AG10803 (cell line): ENCODE measurements at regions not wholly inside any gene's neighbourhood (a gene's known extent, or its start where the extent isn't known, plus 50 kb on each side); places are given as distances from the start of the nearest gene placed in this dataset.

ENCODE experiments used
- DNase-seq: peaks from one replicate; pipeline ENCODE4 v3.0.0; 2010; ENCODE audit warnings: low read depth
- H3K4me3 ChIP-seq: 2 replicates; pipeline ENCODE4 v1.5.1; 2011; ENCODE audit warnings: mild to moderate bottlenecking, low read length, control low read depth
- CTCF ChIP-seq: conservative IDR thresholded peaks from 2 replicates; pipeline ENCODE4 v1.5.1; 2011; ENCODE audit warnings: mild to moderate bottlenecking, low read length, control low read depth, inconsistent platforms

DNA sequence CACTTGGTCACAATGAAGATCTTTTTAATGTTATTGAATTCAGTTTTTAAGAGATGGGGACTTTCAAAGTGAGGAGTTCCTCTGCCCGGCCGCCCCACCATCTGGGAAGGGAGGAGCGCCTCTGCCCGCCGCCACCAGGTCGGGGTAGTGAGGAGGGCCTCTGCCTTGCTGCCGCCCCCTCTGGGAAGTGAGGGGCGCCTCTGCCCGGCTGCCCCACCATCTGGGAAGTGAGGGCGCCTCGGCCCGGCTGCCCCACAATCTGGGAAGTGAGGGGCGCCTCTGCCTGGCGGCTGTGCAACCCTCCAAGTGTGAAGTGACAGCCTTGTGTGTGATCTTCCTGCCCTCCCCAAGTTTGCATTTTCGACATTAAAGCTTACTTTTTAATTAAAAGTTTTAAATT is 899.3 kb downstream of the TRIB2 start:
- no peak for TF ChIP-seq CTCF
- DNase-seq: no peak
- no peak overlapping the region for H3K4me3 ChIP-seq

DNA sequence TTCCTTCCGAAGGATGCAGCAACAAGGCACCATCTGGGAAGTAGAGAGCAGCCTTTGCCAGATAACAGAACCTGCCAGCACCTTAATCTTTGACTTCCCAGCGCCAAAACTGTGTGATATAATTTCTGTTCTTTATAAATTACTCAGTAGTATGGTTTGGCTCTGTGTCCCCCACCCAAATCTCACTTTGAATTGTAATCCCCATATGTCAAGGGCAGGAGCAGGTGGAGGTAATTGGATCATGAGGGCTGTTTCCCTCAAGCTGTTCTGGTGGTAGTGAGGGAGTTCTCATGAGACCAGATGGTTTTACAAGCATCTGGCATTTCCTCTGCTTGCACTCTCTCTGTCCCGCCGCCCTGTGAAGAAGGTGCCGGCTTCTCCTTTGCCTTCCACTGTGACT is 899.9 kb downstream of the TRIB2 start:
- no peak overlapping the region for H3K4me3 ChIP-seq
- no peak for TF ChIP-seq CTCF
- DNase-seq: no peak

DNA sequence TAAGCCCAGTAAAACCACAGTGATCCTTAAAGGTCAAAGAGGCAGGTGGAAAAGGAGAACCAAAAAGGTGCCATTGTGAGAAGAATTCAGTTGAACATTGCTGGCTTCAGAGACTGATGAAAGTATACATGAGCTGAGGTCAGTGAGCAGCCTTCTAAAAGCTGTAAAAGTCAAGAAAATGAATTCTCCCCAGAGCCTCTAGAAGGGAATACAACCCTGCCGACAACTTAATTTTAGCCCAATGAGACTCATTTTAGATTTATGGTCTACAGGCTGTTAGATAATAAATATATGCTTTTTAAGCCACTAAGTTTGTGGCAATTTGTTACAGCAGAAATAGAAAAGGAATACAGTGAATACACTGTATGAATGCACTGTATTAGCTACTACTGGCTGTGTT is 911.4 kb downstream of the TRIB2 start:
- DNase-seq: no peak
- no peak overlapping the region for H3K4me3 ChIP-seq

DNA sequence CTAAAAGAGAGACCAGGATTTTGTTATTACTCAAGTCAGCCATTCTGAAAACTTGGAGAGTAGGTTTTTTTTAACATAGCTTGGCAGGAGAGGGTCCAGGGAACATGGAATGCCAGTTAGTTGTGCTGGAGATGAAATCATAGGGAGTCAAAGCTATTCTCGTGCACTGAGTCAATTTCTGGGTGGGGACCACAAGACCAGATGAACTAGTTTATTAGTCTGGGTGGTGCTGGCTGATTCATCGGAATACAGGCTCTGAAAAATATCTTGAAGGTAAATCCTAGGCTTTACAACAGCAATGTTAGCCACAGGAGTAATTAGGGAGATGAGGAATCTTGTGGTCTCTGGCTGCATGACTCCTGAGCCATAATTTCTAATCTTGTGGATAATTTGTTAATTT is 921.4 kb downstream of the TRIB2 start:
- TF ChIP-seq CTCF: no peak
- DNase-seq: peak; percentile 5
- no peak overlapping the region for H3K4me3 ChIP-seq

More for the DNA sequence above, 911.4 kb downstream of the TRIB2 start:
- TF ChIP-seq CTCF: no peak

DNA sequence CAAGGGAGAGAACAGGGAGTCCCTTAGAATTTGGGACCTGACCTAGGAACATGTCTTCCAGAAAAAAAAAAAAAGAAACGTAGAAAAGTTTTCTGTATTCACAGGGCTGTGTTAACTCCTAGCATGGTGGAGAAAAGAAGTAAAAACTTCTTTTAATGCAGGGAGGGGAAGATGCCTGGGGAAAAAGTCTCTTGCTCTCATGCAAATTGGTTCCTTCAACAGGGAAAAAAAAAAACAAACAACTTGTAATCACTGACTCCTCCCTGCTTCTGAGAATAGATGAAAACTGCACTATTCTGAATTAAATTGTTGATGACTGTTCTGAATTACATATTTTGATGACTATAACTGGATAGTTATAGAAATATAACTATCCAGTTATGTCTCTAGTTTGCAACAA is 933.2 kb downstream of the TRIB2 start:
- H3K4me3 ChIP-seq: no peak overlapping the region
- DNase-seq: no peak
- TF ChIP-seq CTCF: no peak

GRCh38 chr2:13650586-13651180 is 933.9 kb downstream of the TRIB2 start:
- DNase-seq: no peak
- no peak overlapping the region for H3K4me3 ChIP-seq
- TF ChIP-seq CTCF: no peak

DNA sequence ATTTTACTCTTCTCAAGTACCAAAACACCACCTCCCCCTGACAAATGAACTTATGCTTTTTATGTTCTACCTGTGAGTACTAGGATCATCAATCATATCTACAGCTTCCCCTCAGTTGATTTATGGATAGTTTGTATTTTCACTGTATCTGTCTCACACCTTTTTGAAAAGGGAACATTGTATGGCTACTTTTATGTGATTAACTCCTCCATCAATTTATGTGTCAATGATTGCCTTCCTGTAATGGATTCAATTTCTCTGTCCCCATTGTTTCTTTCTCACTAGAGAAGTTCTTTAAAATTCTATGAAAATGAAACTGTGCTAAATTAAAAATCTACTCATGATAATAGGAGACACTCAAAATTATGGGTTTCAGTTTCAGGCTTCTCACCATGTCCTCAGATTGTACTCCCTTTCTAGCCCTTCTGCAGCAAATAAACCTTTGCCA is 935.0 kb downstream of the TRIB2 start:
- no peak for TF ChIP-seq CTCF
- H3K4me3 ChIP-seq: no peak overlapping the region
- DNase-seq: no peak
